Neuron (in vitro differentiated cells): ENCODE measurements at regions not wholly inside any gene's neighbourhood (a gene's known extent, or its start where the extent isn't known, plus 50 kb on each side); places are given as distances from the start of the nearest gene placed in this dataset.

Experiments
- H2AFZ ChIP-seq: one replicate; pipeline ENCODE4 v1.6.1; 2013; ENCODE audit warnings: low read depth, mild to moderate bottlenecking, inconsistent platforms, low read length, moderate library complexity
- H3K27me3 ChIP-seq: one replicate; pipeline ENCODE4 v1.6.1; 2013; ENCODE audit warnings: low read length; ENCODE audit not compliant: insufficient read depth
- H3K36me3 ChIP-seq: one replicate; pipeline ENCODE4 v1.6.1; 2013; ENCODE audit warnings: low read length; ENCODE audit not compliant: insufficient read depth
- H3K4me1 ChIP-seq: one replicate; pipeline ENCODE4 v1.6.1; 2013; ENCODE audit warnings: low read length; ENCODE audit not compliant: insufficient read depth
- H3K4me3 ChIP-seq: 2 replicates; pipeline ENCODE4 v1.5.1; 2013; ENCODE audit warnings: mild to moderate bottlenecking, low read length, moderate library complexity
- H3K9me3 ChIP-seq: one replicate; pipeline ENCODE4 v1.6.1; 2013; ENCODE audit warnings: low read length

GRCh38 chr2:240304746-240305161 lies 130.7 kb upstream of the GPC1 start:
- no peak overlapping the region for H2AFZ ChIP-seq
- H3K4me1 ChIP-seq: peaks cover 14% of the 10 kb centered on the region
- H3K4me3 ChIP-seq: no peak overlapping the region
- H3K27me3 ChIP-seq: no peaks in the 10 kb centered on the region
- no peaks in the 10 kb centered on the region for H3K36me3 ChIP-seq
- no peaks in the 10 kb centered on the region for H3K9me3 ChIP-seq

DNA sequence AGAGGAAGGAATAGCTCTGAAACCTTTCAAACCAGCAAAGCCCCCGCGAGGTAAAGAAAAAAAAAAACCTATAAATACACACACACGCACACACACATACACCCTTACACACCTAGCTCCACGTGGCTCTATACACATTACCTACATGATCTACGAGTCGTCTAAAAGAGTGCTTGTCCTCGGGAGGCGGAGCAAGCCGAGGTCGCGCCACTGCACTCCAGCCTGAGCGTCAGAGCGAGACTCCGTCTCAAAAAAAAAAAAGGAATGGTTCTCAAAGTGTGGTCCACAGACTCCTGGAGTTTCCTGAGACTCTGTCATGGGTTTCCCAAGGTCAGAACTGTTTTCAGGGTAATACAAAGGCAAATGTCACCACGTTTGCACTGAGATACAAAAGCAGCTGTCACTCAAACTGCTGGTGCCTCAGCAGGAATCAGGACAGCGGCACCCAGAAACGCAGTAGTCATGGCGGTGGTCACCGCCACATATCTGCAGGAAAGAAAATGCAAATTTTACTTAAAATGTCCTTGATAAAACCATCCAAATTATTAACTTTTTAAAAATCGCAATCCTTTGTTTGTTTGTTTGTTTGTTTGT lies 130.0 kb upstream of the GPC1 start:
- Histone ChIP-seq H3K36me3 (no peaks in the 10 kb centered on the region), H3K9me3 (no peaks in the 10 kb centered on the region), H3K27me3 (no peaks in the 10 kb centered on the region), H3K4me1 (peaks cover 12% of the 10 kb centered on the region), H2AFZ (no peak overlapping the region), H3K4me3 (no peak overlapping the region)

DNA sequence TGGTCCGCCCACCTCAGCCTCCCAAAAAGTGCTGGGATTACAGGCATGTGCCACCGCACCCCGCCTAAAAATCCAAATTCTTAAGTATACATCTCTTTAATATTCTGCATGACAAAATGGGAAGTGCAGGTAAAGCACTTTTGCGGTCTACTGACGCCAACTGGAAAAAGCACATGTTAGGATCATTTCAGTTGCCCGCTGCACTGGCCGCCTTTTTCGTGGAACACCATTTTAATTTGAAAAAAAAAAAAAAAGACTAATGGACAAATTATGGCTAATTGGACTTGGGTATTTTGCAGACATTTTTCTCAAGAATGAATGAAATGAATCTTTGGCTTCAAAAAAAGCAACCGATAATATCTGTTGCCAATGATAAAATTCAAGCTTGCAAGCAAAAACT lies 129.3 kb upstream of the GPC1 start:
- Histone ChIP-seq H3K36me3 (no peaks in the 10 kb centered on the region), H3K27me3 (no peaks in the 10 kb centered on the region), H3K9me3 (no peaks in the 10 kb centered on the region), H3K4me3 (no peak overlapping the region), H3K4me1 (peaks cover 11% of the 10 kb centered on the region), H2AFZ (no peak overlapping the region)

GRCh38 chr2:240308111-240308651 lies 127.3 kb upstream of the GPC1 start:
- H3K27me3 ChIP-seq: no peaks in the 10 kb centered on the region
- H3K36me3 ChIP-seq: no peaks in the 10 kb centered on the region
- no peak overlapping the region for H2AFZ ChIP-seq
- no peaks in the 10 kb centered on the region for H3K9me3 ChIP-seq
- H3K4me3 ChIP-seq: no peak overlapping the region
- peaks cover 11% of the 10 kb centered on the region for H3K4me1 ChIP-seq

DNA sequence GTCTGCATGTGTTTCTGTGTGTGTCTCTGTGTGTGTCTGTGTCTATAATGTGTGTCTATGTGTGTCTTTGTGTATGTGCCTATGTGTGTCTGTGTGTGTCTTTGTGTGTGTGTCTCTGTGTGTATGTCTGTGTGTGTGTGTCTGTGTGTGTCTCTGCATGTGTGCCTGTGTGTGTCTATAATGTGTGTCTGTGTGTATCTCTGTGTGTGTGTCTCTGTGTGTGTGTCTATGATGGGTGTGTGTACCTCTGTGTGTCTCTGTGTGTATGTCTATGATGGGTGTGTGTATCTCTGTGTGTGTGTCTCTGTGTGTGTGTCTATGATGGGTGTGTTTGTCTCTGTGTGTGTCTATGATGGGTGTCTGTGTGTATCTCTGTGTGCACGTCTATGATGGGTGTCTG lies 126.2 kb upstream of the GPC1 start:
- no peaks in the 10 kb centered on the region for H3K9me3 ChIP-seq
- no peak overlapping the region for H2AFZ ChIP-seq
- H3K4me3 ChIP-seq: no peak overlapping the region
- peaks cover 11% of the 10 kb centered on the region for H3K4me1 ChIP-seq
- no peaks in the 10 kb centered on the region for H3K36me3 ChIP-seq
- no peaks in the 10 kb centered on the region for H3K27me3 ChIP-seq

DNA sequence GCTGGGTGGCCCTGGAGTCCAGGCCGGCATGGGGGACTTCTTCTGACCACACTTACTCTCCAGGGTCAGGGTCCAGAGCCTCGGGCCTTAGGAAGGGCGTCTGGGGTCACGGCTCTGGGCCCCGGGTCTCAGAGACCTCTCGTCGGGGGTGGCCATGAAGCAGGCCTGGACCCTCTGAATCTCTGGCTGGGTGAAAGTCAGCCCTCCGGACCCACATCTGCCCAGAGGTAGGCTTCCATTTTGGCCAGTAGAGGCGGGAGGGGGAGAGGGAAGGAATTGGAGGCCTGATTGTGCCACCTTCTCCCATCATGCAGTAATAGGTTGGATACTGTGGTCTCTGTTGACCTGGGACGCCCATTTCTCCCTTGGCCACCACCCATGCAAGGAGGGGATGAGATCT lies 125.3 kb upstream of the GPC1 start:
- no peaks in the 10 kb centered on the region for H3K27me3 ChIP-seq
- H3K36me3 ChIP-seq: no peaks in the 10 kb centered on the region
- no peaks in the 10 kb centered on the region for H3K9me3 ChIP-seq
- H3K4me3 ChIP-seq: no peak overlapping the region
- H3K4me1 ChIP-seq: peaks cover 5% of the 10 kb centered on the region
- no peak overlapping the region for H2AFZ ChIP-seq

DNA sequence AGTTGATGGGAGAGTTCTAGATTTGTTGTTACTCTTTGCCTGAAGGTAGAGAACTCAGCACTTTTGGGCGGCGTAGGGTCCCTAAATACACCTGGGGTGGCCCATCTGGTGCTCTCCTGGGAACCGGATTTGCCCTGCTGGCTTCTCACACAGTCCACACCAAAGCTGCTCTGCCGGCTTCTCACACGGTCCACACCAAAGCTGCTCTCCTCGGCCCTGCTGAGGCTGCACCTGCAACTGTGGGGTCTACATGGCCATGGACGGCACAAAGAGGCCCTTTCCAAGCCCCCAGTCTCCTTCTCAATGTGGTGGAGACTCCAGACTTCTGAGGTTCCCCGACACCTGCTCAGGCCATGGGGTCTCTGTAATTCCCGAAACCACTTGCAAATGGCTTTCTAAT lies 124.8 kb upstream of the GPC1 start:
- Histone ChIP-seq H3K36me3 (no peaks in the 10 kb centered on the region), H3K4me3 (no peak overlapping the region), H3K4me1 (peaks cover under 1% of the 10 kb centered on the region), H3K9me3 (no peaks in the 10 kb centered on the region), H2AFZ (no peak overlapping the region), H3K27me3 (no peaks in the 10 kb centered on the region)

DNA sequence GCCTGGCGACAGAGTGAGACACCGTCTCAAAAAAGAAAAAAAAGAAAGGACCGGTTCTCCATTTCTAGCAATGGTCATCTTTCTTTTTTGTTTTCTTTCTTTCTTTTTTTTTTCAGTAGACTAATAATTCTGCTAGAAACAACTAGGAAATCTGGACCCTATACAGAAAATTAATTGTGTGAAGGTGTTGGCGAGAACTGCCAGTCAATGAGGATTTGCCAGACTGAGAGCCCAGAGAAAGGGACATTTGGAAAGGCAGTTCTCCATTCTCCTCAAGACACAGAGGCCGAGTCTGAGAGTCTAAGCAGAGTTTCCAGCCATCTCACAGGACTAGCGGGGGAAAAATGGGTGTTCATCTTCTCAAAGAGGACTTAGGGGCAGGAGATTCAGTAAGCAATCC lies 123.6 kb upstream of the GPC1 start:
- H2AFZ ChIP-seq: no peak overlapping the region
- H3K4me3 ChIP-seq: no peak overlapping the region
- no peaks in the 10 kb centered on the region for H3K4me1 ChIP-seq

DNA sequence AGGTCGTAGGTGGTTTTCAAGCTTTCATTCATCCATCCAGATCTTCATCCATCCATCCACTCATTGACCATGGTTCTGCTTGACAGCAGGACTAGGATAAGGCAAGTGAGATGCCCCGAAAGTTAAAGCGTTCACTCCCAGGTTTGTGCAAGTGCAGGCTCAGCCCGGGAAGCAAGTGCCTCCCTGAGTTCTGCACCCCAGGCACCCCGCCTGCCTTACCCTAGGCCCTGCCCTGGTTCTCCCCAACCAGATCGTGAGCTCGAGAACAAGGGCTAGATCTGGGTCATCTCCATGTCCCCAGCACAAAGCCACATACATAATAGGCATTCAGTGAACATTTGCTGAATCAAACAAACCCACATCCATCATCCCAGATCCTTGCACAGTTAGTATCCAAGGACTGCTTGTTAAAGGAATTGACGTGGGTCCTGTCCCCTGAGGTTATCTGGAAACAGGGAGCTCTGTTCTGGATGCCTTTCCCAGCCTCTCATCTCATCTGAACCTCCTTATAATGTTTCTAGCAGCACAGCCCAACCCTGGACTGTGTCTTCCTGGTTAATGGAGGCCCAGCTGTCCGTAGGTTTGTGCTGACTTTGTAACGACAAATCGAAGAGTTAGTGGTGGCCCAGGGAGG lies 116.1 kb upstream of the GPC1 start:
- Histone ChIP-seq H3K4me1 (peaks cover 18% of the 10 kb centered on the region), H3K9me3 (no peaks in the 10 kb centered on the region), H2AFZ (no peak overlapping the region), H3K36me3 (no peaks in the 10 kb centered on the region), H3K27me3 (no peaks in the 10 kb centered on the region), H3K4me3 (no peak overlapping the region)

More for the DNA sequence above, 123.6 kb upstream of the GPC1 start:
- Histone ChIP-seq H3K27me3 (no peaks in the 10 kb centered on the region), H3K9me3 (no peaks in the 10 kb centered on the region), H3K36me3 (no peaks in the 10 kb centered on the region)

- H3K9me3 ChIP-seq: no peaks in the 10 kb centered on the region
- H3K4me1 ChIP-seq: peaks cover 18% of the 10 kb centered on the region
- no peak overlapping the region for H2AFZ ChIP-seq
- no peaks in the 10 kb centered on the region for H3K36me3 ChIP-seq
- H3K4me3 ChIP-seq: no peak overlapping the region
- no peaks in the 10 kb centered on the region for H3K27me3 ChIP-seq
These were observed 115.6 kb upstream of the GPC1 start for GRCh38 chr2:240319855-240320203.

GRCh38 chr2:240320204-240320993 lies 115.1 kb upstream of the GPC1 start:
- Histone ChIP-seq H3K36me3 (no peaks in the 10 kb centered on the region), H3K9me3 (no peaks in the 10 kb centered on the region), H2AFZ (no peak overlapping the region), H3K27me3 (no peaks in the 10 kb centered on the region), H3K4me1 (peaks cover 18% of the 10 kb centered on the region), H3K4me3 (no peak overlapping the region)

DNA sequence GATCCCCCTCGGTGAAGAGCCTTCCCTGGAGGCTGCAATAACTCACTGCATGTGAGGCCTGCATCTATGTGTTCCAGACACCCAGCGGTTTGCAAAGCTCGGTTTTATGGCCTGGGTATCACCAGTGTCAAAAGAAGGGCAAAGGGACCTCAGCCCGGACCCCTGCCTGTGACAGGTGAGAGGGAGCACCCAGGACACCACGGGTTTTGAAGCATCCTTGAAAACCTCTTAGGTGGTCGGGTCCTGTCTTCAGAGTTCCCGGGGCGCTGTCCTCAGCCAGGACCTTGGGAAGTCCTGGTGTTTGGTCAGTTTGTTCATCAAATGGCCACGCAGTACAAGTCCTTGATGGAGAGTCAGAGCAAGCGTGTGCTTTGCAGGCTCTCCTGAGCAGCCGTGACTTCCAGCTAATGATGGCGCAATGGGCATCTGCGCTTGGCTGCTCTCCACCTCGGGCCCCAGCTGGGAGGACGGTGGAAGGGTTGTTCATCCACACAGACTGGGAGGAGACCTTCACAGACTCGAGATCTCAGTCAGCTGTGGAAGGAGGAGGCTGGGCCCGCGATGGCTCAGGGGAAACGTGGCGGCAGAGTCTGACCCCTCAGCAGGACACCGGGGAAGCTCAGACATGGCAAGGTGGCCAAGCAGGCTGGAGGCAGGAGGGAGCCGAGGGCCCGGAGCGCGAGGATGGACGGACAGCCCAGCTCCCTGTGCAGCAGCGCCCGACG lies 113.1 kb upstream of the GPC1 start:
- H3K36me3 ChIP-seq: no peaks in the 10 kb centered on the region
- no peak overlapping the region for H2AFZ ChIP-seq
- H3K27me3 ChIP-seq: no peaks in the 10 kb centered on the region
- H3K4me1 ChIP-seq: peaks cover 18% of the 10 kb centered on the region
- no peak overlapping the region for H3K4me3 ChIP-seq
- no peaks in the 10 kb centered on the region for H3K9me3 ChIP-seq

- H3K4me3 ChIP-seq: no peak overlapping the region
These were observed 112.5 kb upstream of the GPC1 start for GRCh38 chr2:240322991-240323390.

More at GRCh38 chr2:240322991-240323390, 112.5 kb upstream of the GPC1 start:
- Histone ChIP-seq H3K4me1 (peaks cover 18% of the 10 kb centered on the region), H2AFZ (no peak overlapping the region), H3K36me3 (no peaks in the 10 kb centered on the region), H3K9me3 (no peaks in the 10 kb centered on the region), H3K27me3 (no peaks in the 10 kb centered on the region)
